ENCODE measurements at regions not wholly inside any gene's neighbourhood (a gene's known extent, or its start where the extent isn't known, plus 50 kb on each side); places are given as distances from the start of the nearest gene placed in this dataset.

DNA sequence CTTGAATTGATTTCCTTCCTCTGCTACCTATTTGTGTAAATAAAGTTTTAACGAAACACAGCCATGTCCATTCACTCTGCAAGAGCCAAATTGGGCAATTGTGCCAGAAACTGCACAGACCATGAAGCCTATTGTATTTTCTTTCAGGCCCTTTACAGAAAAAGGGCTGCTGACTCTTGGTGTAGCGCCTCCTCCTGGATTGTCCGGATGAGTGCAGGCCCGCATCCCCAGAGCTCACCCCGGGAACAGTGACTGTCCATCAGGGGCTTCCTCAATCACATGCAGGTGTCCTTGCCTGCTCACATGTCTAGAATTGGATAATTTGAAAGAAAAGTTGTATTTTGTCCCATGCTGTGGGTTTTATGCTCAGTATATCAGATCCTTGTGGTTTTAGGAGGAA is 1282.2 kb downstream of the AACS start:
- in situ Hi-C loops (cut with MboI; ENCODE audit: low pct_unique_long_range_greater_than_20kb in 2 of 9, low sequenced_read_pairs in 9 of 9, unreplicated experiment in 9 of 9): no loop called here
- ATAC-seq (replicated peaks in 6 of 8): no peak

DNA sequence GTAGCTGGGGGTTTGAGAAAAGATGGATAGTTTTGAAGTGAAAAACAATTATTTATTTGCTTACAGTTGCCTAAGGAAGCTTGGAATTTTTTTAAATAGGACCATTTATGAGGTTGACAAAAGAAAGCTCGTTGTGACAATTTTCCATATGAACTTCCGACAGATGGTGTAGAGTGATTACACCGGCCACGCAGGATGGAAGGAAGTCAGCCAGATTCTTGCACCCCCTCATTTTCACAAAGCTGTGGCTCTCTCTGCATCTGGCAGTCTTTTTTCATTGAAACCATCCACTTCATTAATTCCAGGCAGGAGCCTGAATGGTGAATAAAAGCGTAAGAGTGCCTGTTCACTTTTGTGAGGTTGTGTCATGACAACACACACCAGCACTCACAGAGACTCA is 1284.1 kb downstream of the AACS start:
- 0 to 91% (median 70%) methylated on average over 1 to 5 of the region's 5 CpGs for WGBS, 10 experiments
- no peaks in the 10 kb centered on the region for H3K4me1 ChIP-seq (replicated peaks in 1 of 2)
- in situ Hi-C loops (cut with MboI; ENCODE audit: low pct_unique_long_range_greater_than_20kb in 2 of 9, low sequenced_read_pairs in 9 of 9, unreplicated experiment in 9 of 9): no loop called here
- no peak overlapping the region for H3K27ac ChIP-seq
- ATAC-seq (replicated peaks in 6 of 8): no peak
- no peak overlapping the region for H3K4me3 ChIP-seq

More for the DNA sequence above, 1282.2 kb downstream of the AACS start:
- H3K27ac ChIP-seq: no peak overlapping the region
- no peaks in the 10 kb centered on the region for H3K4me1 ChIP-seq (replicated peaks in 1 of 2)
- WGBS, 10 experiments: 17 to 80% (median 44%) methylated on average over 1 to 5 of the region's 5 CpGs; no CpG with 5 or more reads in 2 of the 10 experiments
- no peak overlapping the region for H3K4me3 ChIP-seq

DNA sequence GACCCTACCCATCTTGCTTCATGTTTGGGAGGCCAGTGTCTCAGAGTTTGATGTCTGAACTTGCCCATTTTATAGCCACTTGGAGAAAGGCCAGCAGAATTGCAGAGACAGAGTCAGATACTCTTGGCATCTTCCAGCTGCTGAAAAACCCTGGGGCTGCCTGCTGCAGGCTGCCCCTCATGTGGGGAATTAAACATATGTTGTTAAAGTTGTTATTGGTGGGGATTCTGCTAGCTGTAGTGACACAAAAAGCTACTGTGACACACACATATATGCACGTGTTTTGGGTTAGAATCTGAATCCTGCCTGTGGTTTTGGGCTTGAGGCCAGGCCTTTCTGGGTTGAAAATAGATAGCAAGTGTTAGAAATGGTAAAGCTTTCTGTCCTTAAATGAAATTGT is 1288.4 kb downstream of the AACS start:
- 0 to 40% (median 5%) methylated on average over 1 of the region's 1 CpG; no CpG with 5 or more reads in 4 of the 10 experiments for WGBS, 10 experiments
- Histone ChIP-seq H3K27ac (no peak overlapping the region), H3K4me3 (no peak overlapping the region), H3K4me1 (replicated peaks in 1 of 2) (no peaks in the 10 kb centered on the region)
- ATAC-seq (replicated peaks in 6 of 8): no peak
- in situ Hi-C loops (cut with MboI; ENCODE audit: low pct_unique_long_range_greater_than_20kb in 2 of 9, low sequenced_read_pairs in 9 of 9, unreplicated experiment in 9 of 9): no loop called here

DNA sequence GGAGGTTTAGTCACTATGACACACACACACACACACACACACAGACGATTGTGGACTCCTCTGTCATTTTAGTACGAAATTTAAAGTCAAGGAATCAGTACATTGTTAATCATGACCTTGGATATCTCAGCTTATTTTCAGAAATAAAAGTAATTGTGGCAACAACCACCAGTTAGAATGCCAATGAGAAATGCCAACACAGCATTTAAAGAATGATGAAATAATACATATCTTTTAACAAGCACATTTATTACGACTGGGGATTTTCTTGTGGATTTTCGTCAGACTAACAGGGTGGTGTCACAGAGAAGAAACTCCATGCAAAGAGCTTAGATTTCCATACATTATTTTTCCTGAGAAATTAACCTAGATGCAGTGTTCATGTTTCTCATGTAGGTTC is 1289.4 kb downstream of the AACS start:
- Histone ChIP-seq H3K27ac (no peak overlapping the region), H3K4me1 (replicated peaks in 1 of 2) (no peaks in the 10 kb centered on the region), H3K4me3 (no peak overlapping the region)
- no peak for ATAC-seq (replicated peaks in 6 of 8)
- in situ Hi-C loops (cut with MboI; ENCODE audit: low pct_unique_long_range_greater_than_20kb in 2 of 9, low sequenced_read_pairs in 9 of 9, unreplicated experiment in 9 of 9): no loop called here
- 0 to 65% (median 17%) methylated on average over 2 to 4 of the region's 4 CpGs for WGBS, 10 experiments

DNA sequence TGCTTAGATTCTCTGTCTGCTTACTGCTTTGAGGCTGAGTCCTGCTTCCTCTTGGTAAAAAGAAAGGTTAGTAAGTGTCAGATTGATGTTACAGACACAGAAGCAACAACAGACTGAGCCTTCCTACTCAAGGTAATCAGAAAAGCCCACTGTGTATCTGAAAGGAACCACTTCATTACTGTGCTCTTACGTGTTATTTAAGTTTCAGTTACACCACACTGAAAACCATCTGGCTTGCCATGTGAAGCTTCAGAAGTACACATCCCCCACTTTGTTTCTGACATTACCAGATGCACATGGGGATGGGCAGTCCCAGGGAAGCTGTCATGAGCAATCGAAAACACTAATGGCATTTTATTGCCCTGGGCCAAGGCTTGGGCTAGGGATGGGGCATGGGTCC is 1290.1 kb downstream of the AACS start:
- WGBS, 10 experiments: 0 to 100% (median 60%) methylated on average over 1 of the region's 2 CpGs; no CpG with 5 or more reads in 3 of the 10 experiments
- Histone ChIP-seq H3K4me1 (replicated peaks in 1 of 2) (no peaks in the 10 kb centered on the region), H3K27ac (no peak overlapping the region), H3K4me3 (no peak overlapping the region)
- in situ Hi-C loops (cut with MboI; ENCODE audit: low pct_unique_long_range_greater_than_20kb in 2 of 9, low sequenced_read_pairs in 9 of 9, unreplicated experiment in 9 of 9): no loop called here
- ATAC-seq (replicated peaks in 6 of 8): no peak

DNA sequence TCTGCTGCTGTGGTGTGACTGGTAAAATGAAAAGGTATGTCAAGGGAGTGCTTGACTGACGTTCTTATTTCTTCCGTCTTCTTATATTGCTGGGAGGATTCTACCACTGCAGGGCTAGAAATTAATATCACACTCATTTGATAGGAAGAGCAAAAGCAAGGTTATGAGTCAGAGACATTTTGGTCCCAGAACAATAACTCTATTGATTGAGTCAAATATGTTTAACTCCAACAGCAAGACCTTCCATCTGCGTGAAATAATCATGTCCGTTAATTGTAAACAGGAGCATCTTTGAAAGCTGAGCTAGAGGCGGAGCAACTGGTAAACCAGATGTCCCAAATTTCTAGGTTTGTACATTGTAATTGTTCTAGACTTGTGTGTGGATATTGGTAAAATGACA is 1293.6 kb downstream of the AACS start:
- no peak overlapping the region for H3K4me3 ChIP-seq
- WGBS, 10 experiments: 3 to 100% (median 68%) methylated on average over 2 to 5 of the region's 5 CpGs; no CpG with 5 or more reads in 1 of the 10 experiments
- no peaks in the 10 kb centered on the region for H3K4me1 ChIP-seq (replicated peaks in 1 of 2)
- ATAC-seq (replicated peaks in 6 of 8): no peak
- H3K27ac ChIP-seq: no peak overlapping the region
- in situ Hi-C loops (cut with MboI; ENCODE audit: low pct_unique_long_range_greater_than_20kb in 2 of 9, low sequenced_read_pairs in 9 of 9, unreplicated experiment in 9 of 9): no loop called here

DNA sequence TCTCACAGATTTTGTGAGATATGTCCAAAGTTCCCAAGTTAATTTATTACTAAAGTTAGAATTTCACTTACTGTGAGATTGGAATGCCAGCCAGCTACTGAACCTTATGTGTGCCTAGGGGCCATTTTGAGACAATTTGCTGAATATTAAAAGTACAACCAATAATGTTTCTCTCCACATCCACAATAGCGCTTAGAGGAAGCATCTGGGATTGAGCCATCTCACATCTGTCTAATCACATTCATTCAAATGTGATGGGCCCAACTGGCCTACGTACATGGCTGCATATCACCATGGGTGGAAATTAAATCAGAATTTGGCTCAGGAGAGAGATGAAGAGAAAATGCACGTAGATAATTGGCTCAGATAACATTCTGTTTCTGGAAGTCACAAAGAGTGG is 1294.0 kb downstream of the AACS start:
- no peak overlapping the region for H3K4me3 ChIP-seq
- WGBS, 10 experiments: 0 to 80% (median 17%) methylated on average over 1 to 3 of the region's 3 CpGs; no CpG with 5 or more reads in 1 of the 10 experiments
- no peak overlapping the region for H3K27ac ChIP-seq
- ATAC-seq (replicated peaks in 6 of 8): no peak
- in situ Hi-C loops (cut with MboI; ENCODE audit: low pct_unique_long_range_greater_than_20kb in 2 of 9, low sequenced_read_pairs in 9 of 9, unreplicated experiment in 9 of 9): no loop called here
- H3K4me1 ChIP-seq (replicated peaks in 1 of 2): no peaks in the 10 kb centered on the region

DNA sequence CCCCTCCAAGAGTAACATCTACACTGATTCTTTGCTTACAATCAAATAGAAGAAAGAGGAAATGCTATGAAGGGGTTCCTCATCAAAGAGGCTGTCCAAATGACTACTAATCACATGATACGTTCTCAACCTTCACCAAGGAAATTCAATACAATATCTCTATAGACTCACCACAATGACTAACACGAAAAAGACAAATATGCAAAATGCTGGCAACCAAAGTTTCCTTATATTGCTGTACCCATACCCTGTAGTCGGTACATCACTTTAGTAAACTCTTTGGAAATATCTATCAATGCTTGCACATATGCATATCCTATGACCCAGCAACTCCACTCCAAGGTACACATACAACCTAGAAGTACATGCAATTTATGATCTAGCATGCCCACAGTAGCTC is 1296.6 kb downstream of the AACS start:
- no peak overlapping the region for H3K4me3 ChIP-seq
- in situ Hi-C loops (cut with MboI; ENCODE audit: low pct_unique_long_range_greater_than_20kb in 2 of 9, low sequenced_read_pairs in 9 of 9, unreplicated experiment in 9 of 9): no loop called here
- ATAC-seq (replicated peaks in 6 of 8): no peak
- no peak overlapping the region for H3K27ac ChIP-seq
- no peaks in the 10 kb centered on the region for H3K4me1 ChIP-seq (replicated peaks in 1 of 2)
- WGBS, 10 experiments: 14 to 100% (median 36%) methylated on average over 1 to 3 of the region's 3 CpGs; no CpG with 5 or more reads in 3 of the 10 experiments

DNA sequence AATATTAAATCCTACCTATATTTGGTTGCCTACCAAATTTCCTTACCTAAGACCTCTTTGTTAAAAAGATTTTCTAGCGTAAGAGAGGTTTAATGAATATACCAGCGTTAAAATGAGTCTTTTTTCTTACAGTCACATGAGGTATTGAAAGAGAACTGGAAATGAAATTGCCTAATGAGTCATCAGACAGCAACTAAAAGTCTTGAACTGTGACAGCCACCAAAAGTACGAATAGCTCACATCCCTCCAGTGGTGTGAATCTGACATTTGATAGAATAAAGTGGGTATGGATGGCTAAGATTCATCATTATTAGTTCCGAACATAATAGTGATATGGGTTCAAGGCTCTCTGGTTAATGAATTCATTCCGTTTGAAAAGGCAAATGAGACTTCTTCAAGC is 1297.3 kb downstream of the AACS start:
- 26 to 95% (median 46%) methylated on average over 2 to 5 of the region's 5 CpGs for WGBS, 10 experiments
- Histone ChIP-seq H3K27ac (no peak overlapping the region), H3K4me3 (no peak overlapping the region), H3K4me1 (replicated peaks in 1 of 2) (no peaks in the 10 kb centered on the region)
- peak in 1 of 8 experiments; percentile 65 for ATAC-seq (replicated peaks in 6 of 8)
- in situ Hi-C loops (cut with MboI; ENCODE audit: low pct_unique_long_range_greater_than_20kb in 2 of 9, low sequenced_read_pairs in 9 of 9, unreplicated experiment in 9 of 9): no loop called here

DNA sequence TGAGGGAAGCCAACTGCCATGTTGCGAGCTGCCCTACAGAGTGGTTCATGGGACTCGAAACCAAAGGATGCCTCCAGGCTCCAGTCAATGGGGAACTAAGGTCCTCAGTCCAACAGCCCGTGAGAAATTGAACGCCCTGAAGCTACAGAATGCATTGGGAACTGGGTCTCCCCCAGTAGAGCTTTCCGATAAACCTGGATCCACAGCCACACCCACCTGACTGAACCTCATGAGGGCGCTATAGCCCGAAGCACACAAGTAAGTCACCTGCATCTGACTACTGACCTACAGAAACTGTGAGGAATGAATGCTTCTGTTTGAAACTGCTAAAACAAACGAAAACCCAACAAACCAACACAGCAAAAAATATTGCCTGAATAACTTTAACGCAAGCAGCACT is 1297.7 kb downstream of the AACS start:
- in situ Hi-C loops (cut with MboI; ENCODE audit: low pct_unique_long_range_greater_than_20kb in 2 of 9, low sequenced_read_pairs in 9 of 9, unreplicated experiment in 9 of 9): no loop called here
- WGBS, 10 experiments: 16 to 89% (median 50%) methylated on average over 1 to 8 of the region's 9 CpGs; no CpG with 5 or more reads in 2 of the 10 experiments

DNA sequence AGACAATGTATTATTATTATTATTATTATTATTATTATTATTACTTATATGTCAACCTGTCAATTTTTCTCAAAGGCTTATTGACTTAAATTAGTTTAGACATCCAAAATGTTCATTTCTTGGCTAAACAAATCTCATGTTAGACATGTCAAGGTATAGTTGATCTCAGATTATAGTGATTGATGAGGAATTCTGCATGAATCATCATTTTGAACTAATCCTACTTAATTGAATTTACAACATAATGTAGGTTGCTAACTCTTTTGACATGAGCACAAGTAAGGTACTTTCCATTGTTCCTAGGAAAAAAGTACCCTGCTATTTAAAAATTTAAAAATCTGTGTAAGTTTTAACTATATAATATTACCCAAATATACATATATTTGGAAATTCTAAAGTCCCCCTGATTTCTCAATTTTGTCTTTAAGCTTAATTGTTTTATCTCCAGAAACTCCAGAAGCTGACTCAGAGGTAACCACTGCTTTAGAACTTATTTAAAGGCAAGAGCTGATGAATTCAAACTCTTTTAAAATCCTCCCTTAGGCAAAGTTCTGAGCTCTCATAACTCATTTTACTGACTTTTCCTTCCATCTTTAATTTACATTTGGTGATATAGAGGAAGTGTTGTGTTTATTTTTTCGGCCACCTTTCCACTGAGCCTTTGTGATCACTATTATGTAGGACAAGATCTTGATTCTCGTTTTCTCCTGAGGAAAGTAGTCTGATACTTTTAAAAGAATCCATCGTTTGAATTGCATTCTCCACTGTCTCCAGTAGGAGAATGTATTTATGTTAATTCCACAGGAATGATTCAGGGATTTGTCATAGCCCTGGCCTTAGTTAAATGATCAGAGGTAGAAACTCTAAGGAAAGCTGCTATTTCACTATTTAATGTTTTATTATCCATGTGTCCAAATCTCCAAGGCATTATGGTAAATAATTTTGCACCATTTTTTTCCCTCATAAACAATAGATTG is 1304.5 kb downstream of the AACS start:
- WGBS, 10 experiments: 0 to 63% (median 9%) methylated on average over 1 to 3 of the region's 3 CpGs
- Histone ChIP-seq H3K4me1 (replicated peaks in 1 of 2) (no peaks in the 10 kb centered on the region), H3K27ac (no peak overlapping the region), H3K4me3 (no peak overlapping the region)
- in situ Hi-C loops (cut with MboI; ENCODE audit: low pct_unique_long_range_greater_than_20kb in 2 of 9, low sequenced_read_pairs in 9 of 9, unreplicated experiment in 9 of 9): no loop called here
- peak in 3 of 8 experiments; percentile 27 to 90 (median 86) for ATAC-seq (replicated peaks in 6 of 8)

More for the DNA sequence above, 1297.7 kb downstream of the AACS start:
- H3K4me3 ChIP-seq: no peak overlapping the region
- no peak overlapping the region for H3K27ac ChIP-seq
- H3K4me1 ChIP-seq (replicated peaks in 1 of 2): no peaks in the 10 kb centered on the region
- no peak for ATAC-seq (replicated peaks in 6 of 8)

DNA sequence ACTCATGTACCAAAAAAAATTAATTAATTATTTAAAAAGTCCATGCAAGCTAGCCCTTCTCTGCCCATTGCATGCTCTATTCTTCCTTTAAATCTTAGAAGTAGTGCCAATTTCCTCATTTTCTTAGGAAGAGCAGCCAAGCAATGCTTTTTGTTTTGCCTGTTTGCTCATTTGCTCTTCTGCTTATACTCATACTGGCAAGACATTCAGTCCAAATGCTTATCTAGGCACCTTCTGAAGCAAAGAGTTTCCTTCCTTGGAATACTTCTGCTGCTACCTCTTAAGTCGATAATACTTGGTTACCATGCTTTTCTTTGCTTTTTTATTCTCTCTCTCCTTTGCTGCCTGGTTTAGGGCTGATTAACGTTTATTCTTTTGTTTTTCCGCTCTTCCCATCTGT is 1318.3 kb downstream of the AACS start:
- no peak for ATAC-seq (replicated peaks in 6 of 8)

DNA sequence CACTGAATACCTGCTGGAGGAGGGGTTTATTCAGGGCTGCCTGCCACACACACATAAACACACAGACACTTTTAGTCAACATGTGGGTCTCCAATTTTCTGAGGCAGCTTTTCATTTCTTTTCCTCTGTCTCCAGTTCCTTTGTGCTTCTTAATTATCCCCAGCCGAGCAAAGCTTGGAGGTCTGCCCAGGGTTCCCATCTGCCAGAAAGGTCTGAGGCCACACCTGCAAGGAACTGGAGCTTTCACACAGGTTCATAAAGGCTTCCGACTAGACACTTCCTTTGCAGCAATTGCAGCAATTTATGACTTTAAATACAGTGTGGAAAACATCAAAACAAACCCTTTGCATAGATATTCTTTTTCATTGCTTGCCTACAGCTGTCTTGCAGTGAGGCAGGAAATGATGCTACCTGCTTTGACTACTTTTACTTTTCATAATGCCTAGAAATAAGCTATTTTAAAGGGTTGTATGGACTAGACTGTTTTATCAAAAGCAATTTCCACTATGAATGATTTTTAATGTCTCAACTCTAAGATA is 1318.9 kb downstream of the AACS start:
- H3K27ac ChIP-seq: no peak overlapping the region
- no peak overlapping the region for H3K4me3 ChIP-seq
- ATAC-seq (replicated peaks in 6 of 8): no peak
- in situ Hi-C loops (cut with MboI; ENCODE audit: low pct_unique_long_range_greater_than_20kb in 2 of 9, low sequenced_read_pairs in 9 of 9, unreplicated experiment in 9 of 9): no loop called here
- H3K4me1 ChIP-seq (replicated peaks in 1 of 2): no peaks in the 10 kb centered on the region
- 17 to 80% (median 48%) methylated on average over 1 to 2 of the region's 2 CpGs; no CpG with 5 or more reads in 3 of the 10 experiments for WGBS, 10 experiments

More for the DNA sequence above, 1318.3 kb downstream of the AACS start:
- Histone ChIP-seq H3K4me1 (replicated peaks in 1 of 2) (no peaks in the 10 kb centered on the region), H3K4me3 (no peak overlapping the region), H3K27ac (no peak overlapping the region)
- 0 to 85% (median 27%) methylated on average over 2 to 3 of the region's 3 CpGs for WGBS, 10 experiments
- in situ Hi-C loops (cut with MboI; ENCODE audit: low pct_unique_long_range_greater_than_20kb in 2 of 9, low sequenced_read_pairs in 9 of 9, unreplicated experiment in 9 of 9): no loop called here

Data from motor neuron (in vitro differentiated cells).